NCI-H2196 treated with DMSO at 0.1 percent for 48 hours (cell line): ENCODE measurements at regions not wholly inside any gene's neighbourhood (a gene's known extent, or its start where the extent isn't known, plus 50 kb on each side); places are given as distances from the start of the nearest gene placed in this dataset.
"Not testable (repeated sequence)": the region's sequence is repeated elsewhere in the genome, so short reads cannot be mapped to it uniquely, and the experiment has no call there.

Experiments
- DNase-seq: peaks from one replicate; lab custom pipeline; 2025; ENCODE audit not compliant: unreplicated experiment; lab: John Stamatoyannopoulos, UW

- no peak for DNase-seq
These were observed 218.2 kb upstream of the ZCCHC13 start for GRCh38 chrX:74085642-74086236.

DNA sequence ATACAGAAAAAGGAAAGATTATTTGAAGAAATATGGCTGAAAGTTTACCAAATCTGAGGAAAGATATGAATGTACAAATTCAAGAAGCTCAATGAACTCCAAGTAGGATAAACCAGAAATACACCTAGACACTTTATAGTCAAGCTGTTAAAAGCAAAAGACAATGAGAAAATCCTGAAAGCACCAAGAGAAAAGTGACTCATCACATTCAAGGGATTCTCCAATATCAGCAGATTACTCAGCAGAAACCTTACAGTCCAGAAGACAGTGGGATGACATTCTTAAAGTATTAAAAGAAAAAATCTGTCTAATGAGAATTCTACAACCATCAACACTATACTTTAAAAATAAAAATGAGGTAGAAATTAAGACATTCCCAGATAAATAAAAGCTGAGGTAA is 223.8 kb upstream of the ZCCHC13 start:
- no peak for DNase-seq

- DNase-seq: no peak
These were observed 213.4 kb upstream of the XIST start for GRCh38 chrX:74065831-74066390.

DNA sequence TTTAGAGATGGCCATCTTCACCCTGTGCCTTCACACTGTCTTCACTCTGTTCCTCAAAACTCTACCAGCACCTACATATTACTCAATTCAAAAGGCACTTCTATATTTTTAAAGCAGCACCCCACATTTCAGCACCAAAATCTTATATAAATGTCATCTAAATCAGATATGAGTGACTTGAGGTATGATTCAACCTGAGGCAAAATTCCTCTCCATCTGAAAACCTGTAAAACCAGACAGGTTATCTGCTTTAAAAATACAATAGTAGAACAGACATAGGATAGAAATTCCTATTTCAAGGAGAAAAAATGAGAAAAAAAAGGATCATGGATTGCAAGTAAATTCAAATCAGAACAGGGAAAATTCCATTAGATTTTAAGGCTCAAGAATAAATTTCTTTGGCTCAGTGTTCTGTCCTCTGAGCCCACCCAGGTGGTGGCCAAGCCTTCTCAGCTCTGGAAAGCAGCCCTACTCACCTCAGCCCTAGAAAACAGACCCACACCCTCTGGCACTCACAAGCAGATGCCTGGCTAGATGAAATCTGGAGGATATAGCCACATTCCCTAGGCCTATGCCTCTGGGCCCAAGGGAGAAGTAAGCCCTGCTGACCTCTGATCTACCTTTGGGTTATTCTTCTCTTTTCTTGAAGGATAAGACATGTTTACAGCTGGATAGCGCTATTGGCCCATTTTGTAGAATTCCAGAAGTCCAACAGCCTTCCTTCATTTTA is 211.1 kb upstream of the XIST start:
- DNase-seq: no peak

- DNase-seq: no peak
These were observed 209.4 kb upstream of the XIST start for GRCh38 chrX:74061879-74062278.

DNA sequence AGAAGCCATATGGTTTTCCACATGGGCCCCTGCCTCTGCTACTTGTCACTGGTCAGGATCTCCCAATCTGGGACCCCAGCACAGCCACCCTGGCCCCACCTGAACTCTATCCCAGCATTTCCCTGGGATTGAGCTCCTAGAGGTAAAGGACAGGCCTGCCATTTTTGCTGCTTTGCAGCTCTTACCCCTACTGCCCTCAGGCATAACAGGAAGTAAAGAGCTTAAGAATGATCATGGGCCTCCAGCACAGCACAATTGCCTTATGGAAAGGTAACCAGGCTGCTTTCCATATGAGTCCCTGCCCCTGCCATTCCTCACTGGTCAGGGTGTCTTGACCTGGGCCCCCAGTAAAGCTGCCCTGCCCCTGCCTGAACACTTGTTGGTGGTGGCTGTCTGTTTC is 196.6 kb upstream of the XIST start:
- no peak for DNase-seq

DNA sequence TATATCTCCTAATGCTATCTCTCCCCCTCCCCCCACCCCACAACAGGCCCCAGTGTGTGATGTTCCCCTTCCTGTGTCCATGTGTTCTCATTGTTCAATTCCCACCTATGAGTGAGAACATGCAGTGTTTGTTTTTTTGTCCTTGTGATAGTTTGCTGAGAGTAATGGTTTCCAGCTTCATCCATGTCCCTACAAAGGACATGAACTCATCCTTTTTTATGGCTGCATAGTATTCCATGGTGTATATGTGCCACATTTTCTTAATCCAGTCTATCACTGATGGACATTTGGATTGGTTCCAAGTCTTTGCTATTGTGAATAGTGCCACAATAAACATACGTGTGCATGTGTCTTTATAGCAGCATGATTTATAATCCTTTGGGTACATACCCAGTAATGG is 181.6 kb upstream of the XIST start:
- DNase-seq: not testable (repeated sequence)

- DNase-seq: not testable (repeated sequence)
These were observed 179.0 kb upstream of the XIST start for GRCh38 chrX:74031527-74031926.

GRCh38 chrX:74030766-74031165 is 178.3 kb upstream of the XIST start:
- DNase-seq: not testable (repeated sequence)

GRCh38 chrX:74025145-74025544 is 172.6 kb upstream of the XIST start:
- DNase-seq: not testable (repeated sequence)

DNA sequence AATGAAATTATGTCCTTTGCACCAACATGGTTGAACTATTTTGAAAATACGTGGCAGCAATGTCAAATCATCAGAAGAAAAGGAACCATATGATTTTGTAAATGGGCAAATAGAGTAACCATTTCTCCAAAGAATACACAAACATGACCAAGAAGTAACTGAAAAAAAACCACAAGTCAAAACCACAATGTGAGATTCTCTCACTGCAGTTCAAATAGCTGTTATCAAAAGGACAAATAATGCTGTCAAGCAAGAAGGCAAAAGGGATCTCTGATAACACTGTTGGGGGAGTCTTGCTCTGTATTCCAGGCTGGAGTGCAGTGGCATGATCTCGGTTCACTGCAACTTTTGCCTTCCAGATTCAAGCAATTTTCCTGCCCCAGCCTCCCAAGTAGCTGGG is 170.7 kb upstream of the XIST start:
- no peak for DNase-seq

GRCh38 chrX:74018253-74018652 is 165.7 kb upstream of the XIST start:
- no peak for DNase-seq

DNA sequence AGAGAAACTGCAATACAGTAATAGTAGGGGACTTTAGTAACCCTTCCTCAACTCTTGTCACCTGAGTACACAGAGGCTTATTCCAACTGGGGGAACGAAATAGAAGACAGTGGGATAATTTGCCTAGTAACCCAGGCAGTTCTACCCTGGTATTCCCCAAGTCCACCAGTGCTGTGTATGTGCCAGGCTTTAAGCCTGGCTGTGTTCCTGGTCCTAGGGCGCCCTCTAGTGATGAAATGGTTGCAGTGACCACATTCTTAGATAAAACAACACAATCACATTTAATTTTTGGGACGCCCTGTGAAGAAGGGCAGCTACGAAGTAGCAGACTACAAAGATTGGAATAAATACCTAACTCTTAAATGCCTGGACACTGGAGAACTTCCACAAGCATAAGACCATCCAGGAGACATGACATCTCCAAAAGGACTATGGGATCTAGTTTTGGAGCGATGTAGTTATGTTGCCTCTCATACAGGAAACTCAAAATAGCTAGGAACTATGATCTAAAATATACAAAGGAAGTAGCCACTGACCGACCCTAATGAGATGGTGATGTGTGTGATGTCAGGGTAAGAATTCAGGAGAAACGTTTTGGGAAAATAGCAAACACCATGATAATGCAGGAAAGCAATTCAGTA is 163.0 kb upstream of the XIST start:
- peak; percentile 0 for DNase-seq

- no peak for DNase-seq
These were observed 156.5 kb upstream of the XIST start for GRCh38 chrX:74009041-74009440.

GRCh38 chrX:73992019-73992418 is 139.5 kb upstream of the XIST start:
- DNase-seq: no peak

GRCh38 chrX:73987166-73987565 is 134.7 kb upstream of the XIST start:
- no peak for DNase-seq

DNA sequence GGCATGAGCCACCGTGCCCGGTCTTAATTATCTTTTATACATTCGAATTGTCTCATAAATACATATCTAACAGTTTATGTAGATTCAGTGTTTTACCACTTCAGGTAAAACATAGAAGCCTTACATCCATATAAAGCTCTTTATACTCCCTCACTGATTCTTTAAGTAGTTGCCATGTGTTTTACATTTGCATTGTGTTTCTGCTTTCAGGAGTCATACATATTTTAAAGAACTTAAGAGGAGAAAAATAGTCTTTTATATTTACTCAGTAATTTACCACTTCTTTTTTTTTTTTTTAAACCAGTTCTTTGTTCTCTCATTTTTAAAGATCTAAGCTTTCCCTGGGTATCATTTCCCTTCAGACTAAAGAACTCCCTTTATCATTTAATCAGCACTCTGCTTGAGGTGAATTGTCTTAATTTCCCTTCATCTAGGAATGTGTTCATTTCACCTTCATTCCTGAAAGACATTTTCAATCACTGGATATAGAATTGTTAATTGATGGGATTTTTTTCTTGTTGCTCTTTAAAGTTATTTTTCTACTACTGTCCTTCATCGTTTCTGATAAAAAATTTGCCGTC is 127.1 kb upstream of the XIST start:
- DNase-seq: no peak

- DNase-seq: no peak
These were observed 125.1 kb upstream of the XIST start for GRCh38 chrX:73977542-73978169.

- DNase-seq: not testable (repeated sequence)
These were observed 114.9 kb upstream of the XIST start for GRCh38 chrX:73967461-73967860.

DNA sequence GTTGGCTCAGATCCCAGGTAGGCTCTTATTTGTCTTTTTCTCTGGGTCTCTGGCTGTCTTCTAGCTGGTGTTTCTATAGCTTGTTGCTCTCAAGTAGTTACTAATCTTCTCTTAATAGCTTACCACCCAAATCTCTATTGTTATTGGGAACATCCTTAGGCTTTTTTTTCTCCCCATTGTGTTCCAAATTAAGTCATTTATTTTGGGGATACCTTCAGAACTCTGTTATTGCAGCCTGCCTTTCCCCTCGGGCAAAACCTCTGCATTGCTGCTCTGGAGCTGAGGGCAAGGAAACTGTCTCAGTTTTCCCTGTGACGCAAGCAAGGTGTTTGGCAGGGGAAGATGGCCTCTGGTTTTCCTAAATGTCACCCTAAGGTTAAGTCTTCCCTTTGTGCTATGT is 113.3 kb upstream of the XIST start:
- DNase-seq: no peak

GRCh38 chrX:73964579-73964978 is 112.1 kb upstream of the XIST start:
- DNase-seq: no peak
